Ectodermal cell (in vitro differentiated cells): ENCODE measurements at regions not wholly inside any gene's neighbourhood (a gene's known extent, or its start where the extent isn't known, plus 50 kb on each side); places are given as distances from the start of the nearest gene placed in this dataset.

ENCODE experiments used
- H3K27ac ChIP-seq: 2 replicates; pipeline ENCODE4 v1.7.0; 2013; ENCODE audit warnings: mild to moderate bottlenecking, low read depth, low read length; ENCODE audit not compliant: insufficient read depth, poor library complexity, severe bottlenecking
- H3K27me3 ChIP-seq: 2 replicates; pipeline ENCODE4 v1.7.0; 2013; ENCODE audit warnings: mild to moderate bottlenecking, low read length; ENCODE audit not compliant: insufficient read depth, control insufficient read depth, poor library complexity, severe bottlenecking
- H3K36me3 ChIP-seq: one replicate; pipeline ENCODE4 v1.7.0; 2013; ENCODE audit warnings: low read length; ENCODE audit not compliant: control insufficient read depth, insufficient read depth
- H3K4me1 ChIP-seq: one replicate; pipeline ENCODE4 v1.7.0; 2013; ENCODE audit warnings: low read length; ENCODE audit not compliant: control insufficient read depth, insufficient read depth
- H3K4me3 ChIP-seq: 2 replicates; pipeline ENCODE4 v1.7.0; 2013; ENCODE audit warnings: low read depth, low read length, control low read depth; ENCODE audit not compliant: insufficient read depth
- H3K9me3 ChIP-seq: 2 replicates; pipeline ENCODE4 v1.7.0; 2013; ENCODE audit warnings: mild to moderate bottlenecking, low read length, moderate library complexity; ENCODE audit not compliant: control insufficient read depth
- WGBS, 2 experiments: methylation state at CpG; one replicate each; pipeline ENCODE4 v1.1.7; 2013; ENCODE audit warnings: missing lambda C conversion rate in 2 of 2; 5-methylcytosine and 5-hydroxymethylcytosine counted together

- H3K4me3 ChIP-seq, result no peak overlapping the region
- no peaks in the 10 kb centered on the region for H3K36me3 ChIP-seq
- no peaks in the 10 kb centered on the region for H3K9me3 ChIP-seq
- H3K27ac ChIP-seq, result no peak overlapping the region
- WGBS, 2 experiments, result 92% methylated on average over 2 of the region's 2 CpGs
- no peaks in the 10 kb centered on the region for H3K27me3 ChIP-seq
- no peaks in the 10 kb centered on the region for H3K4me1 ChIP-seq
These were observed 946.2 kb downstream of the STPG2 start for GRCh38 chr4:97197106-97197505.

- Histone ChIP-seq H3K4me1 (no peaks in the 10 kb centered on the region), H3K27me3 (no peaks in the 10 kb centered on the region), H3K27ac (no peak overlapping the region), H3K4me3 (no peak overlapping the region), H3K9me3 (no peaks in the 10 kb centered on the region), H3K36me3 (no peaks in the 10 kb centered on the region)
- 90 to 94% methylated on average over 1 of the region's 1 CpG for WGBS, 2 experiments
These were observed 934.5 kb downstream of the STPG2 start for GRCh38 chr4:97208749-97209148.

- peaks cover 5% of the 10 kb centered on the region for H3K4me1 ChIP-seq
- no peaks in the 10 kb centered on the region for H3K36me3 ChIP-seq
- H3K9me3 ChIP-seq, result no peaks in the 10 kb centered on the region
- 73 to 76% methylated on average over 5 of the region's 5 CpGs for WGBS, 2 experiments
- no peaks in the 10 kb centered on the region for H3K27me3 ChIP-seq
- no peak overlapping the region for H3K4me3 ChIP-seq
- H3K27ac ChIP-seq, result no peak overlapping the region
These were observed 927.8 kb downstream of the STPG2 start for GRCh38 chr4:97215409-97215941.

- no peak overlapping the region for H3K27ac ChIP-seq
These were observed 927.2 kb downstream of the STPG2 start for GRCh38 chr4:97216046-97216445.

GRCh38 chr4:97235521-97235920 lies 907.8 kb downstream of the STPG2 start:
- WGBS, 2 experiments, result 5 to 11% methylated on average over 3 of the region's 3 CpGs
- Histone ChIP-seq H3K27ac (peak overlapping the region; percentile 30), H3K36me3 (no peaks in the 10 kb centered on the region), H3K27me3 (no peaks in the 10 kb centered on the region), H3K4me1 (no peaks in the 10 kb centered on the region), H3K9me3 (no peaks in the 10 kb centered on the region), H3K4me3 (no peak overlapping the region)

More at GRCh38 chr4:97216046-97216445, 927.2 kb downstream of the STPG2 start:
- WGBS, 2 experiments, result 93 to 94% methylated on average over 4 of the region's 4 CpGs
- Histone ChIP-seq H3K36me3 (no peaks in the 10 kb centered on the region), H3K9me3 (no peaks in the 10 kb centered on the region), H3K4me3 (no peak overlapping the region), H3K27me3 (no peaks in the 10 kb centered on the region), H3K4me1 (peaks cover 5% of the 10 kb centered on the region)

- Histone ChIP-seq H3K27ac (no peak overlapping the region), H3K4me3 (no peak overlapping the region), H3K27me3 (no peaks in the 10 kb centered on the region), H3K36me3 (no peaks in the 10 kb centered on the region), H3K9me3 (no peaks in the 10 kb centered on the region), H3K4me1 (no peaks in the 10 kb centered on the region)
- WGBS, 2 experiments, result 86 to 89% methylated on average over 4 of the region's 4 CpGs
These were observed 904.2 kb downstream of the STPG2 start for GRCh38 chr4:97238956-97239666.

- H3K27ac ChIP-seq, result no peak overlapping the region
- H3K4me1 ChIP-seq, result no peaks in the 10 kb centered on the region
- no peaks in the 10 kb centered on the region for H3K9me3 ChIP-seq
- no peaks in the 10 kb centered on the region for H3K27me3 ChIP-seq
- no peak overlapping the region for H3K4me3 ChIP-seq
- H3K36me3 ChIP-seq, result no peaks in the 10 kb centered on the region
These were observed 903.6 kb downstream of the STPG2 start for GRCh38 chr4:97239667-97239997.

- Histone ChIP-seq H3K36me3 (no peaks in the 10 kb centered on the region), H3K4me1 (no peaks in the 10 kb centered on the region), H3K4me3 (no peak overlapping the region), H3K9me3 (no peaks in the 10 kb centered on the region), H3K27ac (no peak overlapping the region), H3K27me3 (no peaks in the 10 kb centered on the region)
- WGBS, 2 experiments, result no CpG with 5 or more reads among the region's 1 CpG
These were observed 890.6 kb downstream of the STPG2 start for GRCh38 chr4:97252615-97253154.

- WGBS, 2 experiments, result 96% methylated on average over 5 of the region's 6 CpGs
- Histone ChIP-seq H3K4me3 (no peak overlapping the region), H3K27me3 (no peaks in the 10 kb centered on the region), H3K36me3 (no peaks in the 10 kb centered on the region), H3K4me1 (no peaks in the 10 kb centered on the region), H3K27ac (no peak overlapping the region), H3K9me3 (no peaks in the 10 kb centered on the region)
These were observed 880.5 kb downstream of the STPG2 start for GRCh38 chr4:97262769-97263168.

GRCh38 chr4:97270051-97270450 lies 873.2 kb downstream of the STPG2 start:
- Histone ChIP-seq H3K4me3 (no peak overlapping the region), H3K4me1 (no peaks in the 10 kb centered on the region), H3K36me3 (no peaks in the 10 kb centered on the region), H3K27me3 (no peaks in the 10 kb centered on the region), H3K27ac (no peak overlapping the region), H3K9me3 (no peaks in the 10 kb centered on the region)
- 91% methylated on average over 1 to 2 of the region's 2 CpGs for WGBS, 2 experiments
